Spleen (tissue), 11 donors: ENCODE measurements at regions not wholly inside any gene's neighbourhood (a gene's known extent, or its start where the extent isn't known, plus 50 kb on each side); places are given as distances from the start of the nearest gene placed in this dataset.
"Not testable (repeated sequence)": the region's sequence is repeated elsewhere in the genome, so short reads cannot be mapped to it uniquely, and the experiment has no call there.

Experiments
- DNase-seq: peaks from one replicate; pipeline ENCODE4 v3.0.0-alpha.2; 2020
- H3K27ac ChIP-seq, 8 donors: fragments of 200-600 bp; sonication (generic) in 7 of 8; 1 replicate in 4 of 8; 2 replicates in 4 of 8; pipeline versions ENCODE4 v1.5.0 to v1.8.0; 2016 to 2021; ENCODE audit warnings: inconsistent platforms in 4 of 8, mild to moderate bottlenecking in 4 of 8, moderate library complexity in 1 of 8
- H3K27me3 ChIP-seq, 7 donors: fragments of 200-600 bp; sonication (generic) in 6 of 7; replicated peaks in 1 of 7; 1 replicate in 4 of 7; 2 replicates in 3 of 7; pipeline versions ENCODE4 v1.5.0 to v1.8.0; 2016 to 2021; ENCODE audit warnings: inconsistent platforms in 3 of 7, mild to moderate bottlenecking in 1 of 7
- H3K36me3 ChIP-seq, 6 donors: fragments of 200-600 bp; sonication (generic) in 5 of 6; 1 replicate in 4 of 6; 2 replicates in 2 of 6; pipeline versions ENCODE4 v1.5.0 to v1.8.0; 2016 to 2021; ENCODE audit warnings: inconsistent platforms in 2 of 6
- H3K4me1 ChIP-seq, 6 donors: fragments of 200-600 bp; sonication (generic) in 5 of 6; 1 replicate in 3 of 6; 2 replicates in 3 of 6; pipeline versions ENCODE4 v1.5.0 to v1.8.0; 2016 to 2021; ENCODE audit warnings: inconsistent platforms in 3 of 6
- H3K4me3 ChIP-seq, 8 donors: fragments of 200-600 bp; sonication (generic) in 7 of 8; 1 replicate in 4 of 8; 2 replicates in 4 of 8; pipeline versions ENCODE4 v1.5.0 to v1.8.0; 2016 to 2021; ENCODE audit warnings: inconsistent platforms in 4 of 8, mild to moderate bottlenecking in 4 of 8, moderate library complexity in 2 of 8
- H3K9me3 ChIP-seq, 8 donors: fragments of 200-600 bp; sonication (generic) in 7 of 8; 1 replicate in 4 of 8; 2 replicates in 4 of 8; pipeline versions ENCODE4 v1.5.0 to v1.8.0; 2016 to 2021; ENCODE audit warnings: inconsistent platforms in 4 of 8
- CTCF ChIP-seq, 11 experiments: fragments of 200-600 bp in 7 of 11; fragments of 450-650 bp in 4 of 11; sonication (generic) in 4 of 11; IDR thresholded peaks in 8 of 11; conservative IDR thresholded peaks in 3 of 11; 1 replicate in 7 of 11; 2 replicates in 4 of 11; pipeline versions ENCODE4 v1.4.0 to v1.8.0; 2016 to 2021; ENCODE audit warnings: antibody characterized with exemption in 11 of 11, inconsistent platforms in 4 of 11, mild to moderate bottlenecking in 1 of 11
- POLR2A ChIP-seq, 3 donors: fragments of 450-650 bp; IDR thresholded peaks; one replicate each; pipeline ENCODE4 v1.5.1; 2017; ENCODE audit warnings: antibody characterized with exemption in 3 of 3, mild to moderate bottlenecking in 1 of 3
- POLR2AphosphoS5 ChIP-seq, 3 donors: sonication (generic); formaldehyde crosslinking; IDR thresholded peaks; one replicate each; pipeline ENCODE4 v1.5.1; 2017; ENCODE audit warnings: antibody characterized with exemption in 3 of 3
- WGBS, 5 donors: extraction: QIAGEN DNeasy Blood & Tissue Kit in 3 of 5; methylation state at CpG; one replicate each; pipeline versions ENCODE4 v1.1.5 to v1.1.7; 2013 to 2018; 5-methylcytosine and 5-hydroxymethylcytosine counted together
- intact Hi-C: fragments of 100-400 bp; cut with DNase I; formaldehyde crosslinking; loops from one replicate; pipeline ENCODE4 v1.15.0; 2023; ENCODE audit warnings: low total_unique reads
- donor health status: healthy with polysubstance abuse.
- donor health status: DM: no; HTN: no; CAD: no; lungs with moderate emphysema.
- donor health status: DM: no; HTN: no; CAD: no.
- donor health status: Bipolar disorder and iron deficiency.
- donor health status: healthy.
- donor health status: DM: no; HTN: no; CAD: no.
- donor health status: DM: yes; HTN: yes; CAD: no.

DNA sequence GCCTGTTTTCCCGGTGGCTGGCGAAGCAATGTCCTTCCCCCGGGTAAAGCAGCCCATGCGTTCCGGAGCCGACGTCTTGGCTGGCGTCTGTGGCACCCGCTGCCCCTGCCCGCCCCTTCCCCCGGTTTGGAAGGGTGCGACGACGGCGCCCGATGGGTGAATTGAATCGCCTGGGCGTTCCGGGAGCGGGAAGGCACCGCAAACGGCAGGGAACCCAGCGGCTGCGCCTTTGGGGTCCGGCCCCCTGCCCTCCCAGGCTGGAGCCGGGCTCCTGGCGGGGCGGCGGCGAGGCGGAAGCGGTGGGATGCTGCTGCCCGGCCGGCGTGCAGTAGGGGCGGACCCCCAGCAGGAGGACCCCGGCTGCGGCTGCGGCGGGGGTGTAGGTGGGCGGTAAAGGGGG is 123.6 kb upstream of the RHOU start:
- intact Hi-C loops, DNase-seq, H3K9me3 ChIP-seq, H3K4me3 ChIP-seq, H3K27ac ChIP-seq, H3K27me3 ChIP-seq, H3K4me1 ChIP-seq, H3K36me3 ChIP-seq: not testable (repeated sequence)
- 94% methylated on average over 17 of the region's 41 CpGs; no CpG with 5 or more reads in 4 of the 5 donors for WGBS, 5 donors

- peak; percentile 59 for DNase-seq
- H3K36me3 ChIP-seq, intact Hi-C loops, H3K27ac ChIP-seq, H3K9me3 ChIP-seq, H3K4me1 ChIP-seq, H3K27me3 ChIP-seq: not testable (repeated sequence)
- 65 to 95% (median 79%) methylated on average over 20 to 26 of the region's 52 CpGs; no CpG with 5 or more reads in 2 of the 5 donors for WGBS, 5 donors
- H3K4me3 ChIP-seq: peak overlapping the region in 1 of 8 donors; percentile 55
These were observed 113.1 kb upstream of the RHOU start for GRCh38 chr1:228622002-228622716.

DNA sequence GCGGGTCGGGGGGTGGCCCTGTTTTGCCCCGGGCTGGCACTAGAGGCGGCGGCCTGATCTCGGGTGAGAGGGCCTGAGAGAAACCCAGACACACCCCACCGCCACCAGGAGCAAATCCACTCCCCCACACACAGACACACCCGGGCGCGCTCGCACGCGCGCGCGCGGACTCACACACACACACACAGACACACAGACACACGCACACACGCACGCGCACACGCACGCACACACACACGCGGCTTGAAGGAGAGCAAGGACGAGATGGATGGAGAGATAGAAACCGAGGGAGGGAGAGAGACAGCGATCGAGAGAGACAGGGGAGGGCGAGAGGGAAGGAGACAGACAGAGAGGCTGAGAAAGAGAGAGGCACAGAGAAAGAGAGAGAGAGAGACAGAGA is 108.8 kb upstream of the RHOU start:
- H3K4me1 ChIP-seq, H3K4me3 ChIP-seq, intact Hi-C loops, H3K27ac ChIP-seq, DNase-seq, H3K27me3 ChIP-seq, H3K9me3 ChIP-seq, H3K36me3 ChIP-seq: not testable (repeated sequence)
- WGBS, 5 donors: 88 to 94% (median 90%) methylated on average over 11 to 22 of the region's 30 CpGs; no CpG with 5 or more reads in 2 of the 5 donors

- DNase-seq: peak; percentile 61
- H3K4me3 ChIP-seq: peak overlapping the region in 2 of 8 donors; percentile 33 to 52
These were observed 102.4 kb upstream of the RHOU start for GRCh38 chr1:228632858-228633257.

DNA sequence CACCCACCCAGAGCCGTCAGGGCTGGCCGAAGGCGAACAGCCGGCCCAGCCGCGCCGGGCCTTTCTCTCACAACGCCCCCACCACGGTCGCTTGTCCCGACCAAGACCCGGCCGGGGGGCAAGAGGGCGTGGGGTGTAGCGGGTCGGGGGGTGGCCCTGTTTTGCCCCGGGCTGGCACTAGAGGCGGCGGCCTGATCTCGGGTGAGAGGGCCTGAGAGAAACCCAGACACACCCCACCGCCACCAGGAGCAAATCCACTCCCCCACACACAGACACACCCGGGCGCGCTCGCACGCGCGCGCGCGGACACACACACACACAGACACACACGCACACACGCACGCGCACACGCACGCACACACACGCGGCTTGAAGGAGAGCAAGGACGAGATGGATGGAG is 100.0 kb upstream of the RHOU start:
- peak; percentile 89 for DNase-seq
- TF ChIP-seq POLR2A (IDR thresholded peaks at IDR 0.05): peak in 1 of 3 donors; percentile 52
- Histone ChIP-seq H3K4me3 (peak overlapping the region in 7 of 8 donors; percentile 35 to 59 (median 41)), H3K27ac (peak overlapping the region in 1 of 8 donors; percentile 2)
- H3K9me3 ChIP-seq, H3K27me3 ChIP-seq, intact Hi-C loops, H3K36me3 ChIP-seq, H3K4me1 ChIP-seq: not testable (repeated sequence)
- 4 to 54% (median 42%) methylated on average over 19 to 40 of the region's 40 CpGs for WGBS, 5 donors

More at GRCh38 chr1:228632858-228633257, 102.4 kb upstream of the RHOU start:
- H3K27me3 ChIP-seq, intact Hi-C loops, H3K4me1 ChIP-seq, H3K9me3 ChIP-seq, H3K36me3 ChIP-seq, H3K27ac ChIP-seq: not testable (repeated sequence)
- WGBS, 5 donors: 85% methylated on average over 18 of the region's 42 CpGs; no CpG with 5 or more reads in 4 of the 5 donors

DNA sequence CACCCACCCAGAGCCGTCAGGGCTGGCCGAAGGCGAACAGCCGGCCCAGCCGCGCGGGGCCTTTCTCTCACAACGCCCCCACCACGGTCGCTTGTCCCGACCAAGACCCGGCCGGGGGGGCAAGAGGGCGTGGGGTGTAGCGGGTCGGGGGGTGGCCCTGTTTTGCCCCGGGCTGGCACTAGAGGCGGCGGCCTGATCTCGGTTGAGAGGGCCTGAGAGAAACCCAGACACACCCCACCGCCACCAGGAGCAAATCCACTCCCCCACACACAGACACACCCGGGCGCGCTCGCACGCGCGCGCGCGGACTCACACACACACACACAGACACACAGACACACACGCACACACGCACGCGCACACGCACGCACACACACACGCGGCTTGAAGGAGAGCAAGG is 97.8 kb upstream of the RHOU start:
- peak overlapping the region in 3 of 8 donors; percentile 39 to 61 (median 44) for H3K4me3 ChIP-seq
- H3K27me3 ChIP-seq, intact Hi-C loops, H3K27ac ChIP-seq, H3K9me3 ChIP-seq, H3K36me3 ChIP-seq, H3K4me1 ChIP-seq: not testable (repeated sequence)
- peak; percentile 73 for DNase-seq
- WGBS, 5 donors: 15% methylated on average over 4 to 14 of the region's 39 CpGs; no CpG with 5 or more reads in 3 of the 5 donors

- Histone ChIP-seq H3K4me1 (peaks cover 16 to 27% (median 22%) of the 10 kb centered on the region in 6 donors), H3K36me3 (no peaks in the 10 kb centered on the region), H3K27me3 (peaks cover 6 to 55% (median 53%) of the 10 kb centered on the region in 7 donors), H3K27ac (no peak overlapping the region), H3K9me3 (no peaks in the 10 kb centered on the region), H3K4me3 (peak overlapping the region; percentile 18 to 72 (median 40))
- peak; percentile 78 for DNase-seq
- intact Hi-C loops: no loop called here
- 0 to 2% (median 1%) methylated on average over 47 to 49 of the region's 49 CpGs for WGBS, 5 donors
- no peak for TF ChIP-seq POLR2AphosphoS5 (IDR thresholded peaks at IDR 0.05)
- TF ChIP-seq POLR2A (IDR thresholded peaks at IDR 0.05): no peak
- TF ChIP-seq CTCF (IDR thresholded peaks at IDR 0.05 in 8 of 11, conservative IDR thresholded peaks at IDR 0.05 in 3 of 11): no peak
These were observed 88.4 kb upstream of the RHOU start for GRCh38 chr1:228646717-228647522.
